Gastroesophageal sphincter (tissue), 3 donors: ENCODE measurements at regions not wholly inside any gene's neighbourhood (a gene's known extent, or its start where the extent isn't known, plus 50 kb on each side); places are given as distances from the start of the nearest gene placed in this dataset.

Source experiments
- CTCF ChIP-seq, 4 experiments: fragments of 200-600 bp in 2 of 4; fragments of 450-650 bp in 2 of 4; sonication (generic) in 1 of 4; IDR thresholded peaks; one replicate each; pipeline ENCODE4 v1.5.1; 2017 to 2019; ENCODE audit warnings: antibody characterized with exemption in 4 of 4, mild to moderate bottlenecking in 2 of 4, moderate library complexity in 2 of 4
- EP300 ChIP-seq: sonication (generic); formaldehyde crosslinking; IDR thresholded peaks from one replicate; pipeline ENCODE4 v1.6.1; 2017; ENCODE audit warnings: antibody characterized with exemption, mild to moderate bottlenecking
- POLR2A ChIP-seq, 2 donors: fragments of 450-650 bp; IDR thresholded peaks; one replicate each; pipeline ENCODE4 v1.6.1; 2017; ENCODE audit warnings: antibody characterized with exemption in 2 of 2, mild to moderate bottlenecking in 2 of 2, moderate library complexity in 1 of 2
- POLR2AphosphoS5 ChIP-seq: sonication (generic); formaldehyde crosslinking; IDR thresholded peaks from one replicate; pipeline ENCODE4 v1.6.1; 2017; ENCODE audit warnings: antibody characterized with exemption

GRCh38 chr2:5758346-5758745, 66.2 kb downstream of the SOX11 start:
- TF ChIP-seq CTCF (IDR thresholded peaks at IDR 0.05), result no peak
- no peak for TF ChIP-seq POLR2AphosphoS5
- no peak for TF ChIP-seq POLR2A (IDR thresholded peaks at IDR 0.05)
- TF ChIP-seq EP300, result no peak
